Dedifferentiated amniotic fluid mesenchymal stem cell (primary cell): ENCODE measurements at regions not wholly inside any gene's neighbourhood (a gene's known extent, or its start where the extent isn't known, plus 50 kb on each side); places are given as distances from the start of the nearest gene placed in this dataset.
A peak's percentile ranks its signal among the peaks of the same experiment; 100 is the strongest.

Experiments used
- DNase-seq: peaks from one replicate; pipeline ENCODE4 v3.0.0-alpha.2; 2016; ENCODE audit errors: extremely low spot score

DNA sequence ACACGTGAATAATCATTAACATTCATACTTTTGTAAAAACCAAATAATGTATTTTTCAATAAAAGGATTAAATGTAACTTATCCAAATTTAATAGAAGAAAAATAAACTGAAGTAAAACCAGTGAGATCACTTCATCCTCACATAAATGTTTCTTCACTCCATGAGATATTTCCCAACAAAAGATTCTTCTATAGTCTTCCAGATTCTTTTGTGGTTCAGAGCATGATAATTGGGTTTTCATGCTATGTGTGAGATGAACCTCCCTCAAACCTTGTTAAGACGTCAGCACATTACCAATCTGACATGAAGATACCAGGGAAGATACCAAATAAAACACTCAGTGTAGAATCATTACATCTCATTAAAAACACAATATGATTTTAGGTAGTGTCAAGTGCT, 62.9 kb upstream of the OXGR1 start:
- DNase-seq: no peak

DNA sequence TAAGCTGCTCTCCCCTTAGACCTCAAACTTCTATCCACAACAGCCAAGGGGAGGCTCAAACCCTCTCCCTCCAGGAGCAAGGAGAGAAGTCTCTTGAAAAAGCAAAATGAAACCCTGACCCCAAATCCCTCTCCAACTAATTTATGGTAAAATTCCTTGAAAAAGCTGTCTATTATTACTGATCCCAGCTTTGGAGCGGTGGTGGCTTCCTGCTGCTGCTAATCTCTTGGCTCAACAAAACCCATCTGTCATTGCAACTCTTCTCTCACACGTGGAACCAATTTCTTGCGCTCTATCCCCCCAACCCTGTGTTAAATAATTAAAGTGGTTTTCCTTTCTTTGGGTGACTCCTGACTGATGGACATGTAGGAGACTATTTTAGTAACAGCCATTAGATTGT, 64.1 kb upstream of the OXGR1 start:
- DNase-seq: no peak

DNA sequence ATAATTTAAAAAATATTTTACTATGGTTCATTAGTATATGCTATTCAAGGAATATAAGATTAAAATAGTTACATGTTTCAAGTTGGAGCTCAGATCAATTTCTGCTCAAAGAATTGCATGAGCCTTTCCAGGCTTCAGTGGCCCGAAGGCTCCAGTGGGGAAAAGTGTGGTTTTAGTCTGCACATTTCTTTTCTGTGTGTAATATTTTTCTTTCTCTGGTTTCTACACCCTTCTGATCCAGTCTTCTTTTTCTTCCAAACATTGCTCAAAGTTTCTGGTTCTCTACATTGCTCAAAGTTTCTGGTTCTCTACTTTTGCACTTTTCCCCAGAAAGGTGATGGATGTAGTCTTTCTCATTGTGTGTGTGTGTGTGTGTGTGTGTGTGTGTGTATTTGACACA, 64.7 kb upstream of the OXGR1 start:
- DNase-seq: peak; percentile 55

DNA sequence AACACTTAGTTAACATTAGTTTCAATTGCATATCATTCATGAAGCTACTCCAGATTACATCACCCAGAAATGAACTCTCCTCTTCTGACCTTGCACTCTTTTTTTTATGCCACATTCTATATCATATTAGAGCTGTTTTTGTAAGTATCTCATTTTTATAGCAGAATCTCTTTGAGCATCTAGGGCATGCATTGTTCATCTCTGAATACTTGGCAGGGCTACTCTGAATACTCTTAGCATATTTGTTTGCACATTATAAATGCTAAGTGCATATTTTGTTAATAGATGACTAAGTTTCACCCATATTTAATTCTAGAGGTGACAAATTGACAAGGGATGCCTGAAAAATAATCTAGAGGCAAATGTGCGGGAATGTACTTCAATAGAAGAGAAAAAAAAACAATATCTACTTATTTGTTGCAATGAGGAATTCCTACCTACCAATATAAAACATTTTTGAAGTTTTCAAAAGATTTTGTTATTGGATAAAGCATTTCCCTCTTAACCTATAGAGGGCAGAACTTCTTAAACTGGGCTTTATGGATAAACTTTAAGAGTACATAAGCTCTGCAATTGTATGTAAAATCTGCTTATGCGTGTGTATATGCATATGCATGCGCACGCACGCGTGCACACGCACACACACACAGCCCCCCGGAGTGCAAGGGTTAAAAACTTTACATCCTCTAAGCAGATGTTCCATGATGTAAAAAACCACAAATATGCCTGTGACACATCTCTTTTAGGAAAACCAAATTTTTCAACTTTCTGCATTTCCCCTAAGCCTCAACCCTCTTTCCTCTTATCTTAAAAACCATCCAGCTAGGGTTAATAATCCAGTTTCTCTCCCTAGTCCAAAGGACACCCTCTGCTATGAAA, 73.0 kb upstream of the OXGR1 start:
- DNase-seq: no peak

DNA sequence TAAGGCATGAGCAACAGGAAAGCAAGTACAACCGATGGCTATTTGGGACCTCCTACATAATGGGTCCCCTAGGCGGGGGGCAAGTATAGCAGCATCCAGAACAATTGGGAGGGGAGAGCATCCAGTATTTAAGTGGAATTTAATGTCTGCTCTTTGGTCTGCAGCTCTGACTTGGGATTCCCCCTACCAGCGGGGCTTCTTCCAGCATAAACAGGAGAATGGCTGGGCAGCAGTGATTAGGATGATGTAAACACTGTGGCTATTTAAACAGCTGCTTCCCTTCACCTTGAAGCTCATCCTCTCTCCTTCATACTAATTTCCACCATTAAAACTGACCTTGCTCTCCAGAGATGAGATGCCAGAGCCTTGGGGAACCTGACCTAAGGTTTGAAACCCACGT, 73.9 kb upstream of the OXGR1 start:
- no peak for DNase-seq

DNA sequence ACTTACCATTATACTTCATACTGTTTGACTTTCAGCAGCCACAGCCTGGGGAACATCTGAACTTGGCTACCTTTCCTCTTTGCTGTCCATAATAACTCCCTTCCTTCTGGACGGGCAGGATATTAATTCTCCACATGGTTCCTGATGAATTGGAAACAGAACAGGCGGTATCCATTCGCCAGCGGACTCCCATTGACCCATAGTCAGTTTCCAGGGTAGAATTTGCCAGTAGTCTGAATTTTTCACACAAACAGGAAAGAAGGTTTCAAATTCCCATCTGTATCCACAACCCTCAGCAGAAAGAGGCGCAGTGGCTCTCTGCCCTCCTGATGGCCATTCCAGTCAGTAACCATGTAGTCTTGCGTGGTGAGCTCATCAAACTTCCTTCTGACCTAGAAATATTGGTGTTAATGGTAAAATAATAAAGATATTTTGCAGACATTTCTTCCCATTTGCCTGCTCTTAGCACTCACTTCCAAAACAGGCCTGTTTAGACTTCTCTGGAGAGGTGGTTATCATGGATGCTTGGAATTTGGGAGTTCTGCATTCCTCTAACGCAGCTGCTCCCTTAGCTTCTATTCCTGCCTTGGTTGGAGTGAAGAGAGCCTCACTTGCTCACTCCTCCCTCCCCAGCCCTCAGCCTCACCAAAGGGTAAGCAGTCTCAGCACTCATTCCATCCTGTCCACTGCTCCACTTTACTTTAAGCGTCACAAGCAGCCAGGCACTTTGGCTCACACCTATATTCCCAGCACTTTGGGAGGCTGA, 75.0 kb upstream of the OXGR1 start:
- DNase-seq: no peak

DNA sequence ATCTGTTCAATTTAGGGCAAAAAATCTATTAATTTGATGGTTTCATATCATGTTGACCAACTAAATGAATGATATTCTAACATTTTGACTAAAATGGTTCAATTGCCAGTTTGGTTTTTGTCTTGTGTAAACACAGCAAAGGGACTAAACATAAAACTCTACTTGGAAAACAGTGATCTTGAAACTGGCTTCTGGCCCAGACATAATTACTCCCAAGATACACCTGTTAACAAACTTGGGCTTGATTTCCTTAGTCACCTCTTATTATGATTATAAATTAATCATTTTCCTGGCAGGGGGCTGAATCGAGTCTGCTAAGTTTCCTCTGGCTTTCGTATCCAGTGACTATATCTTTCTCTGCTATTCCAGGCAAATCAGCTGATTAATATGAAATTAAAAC, 78.0 kb upstream of the OXGR1 start:
- no peak for DNase-seq

DNA sequence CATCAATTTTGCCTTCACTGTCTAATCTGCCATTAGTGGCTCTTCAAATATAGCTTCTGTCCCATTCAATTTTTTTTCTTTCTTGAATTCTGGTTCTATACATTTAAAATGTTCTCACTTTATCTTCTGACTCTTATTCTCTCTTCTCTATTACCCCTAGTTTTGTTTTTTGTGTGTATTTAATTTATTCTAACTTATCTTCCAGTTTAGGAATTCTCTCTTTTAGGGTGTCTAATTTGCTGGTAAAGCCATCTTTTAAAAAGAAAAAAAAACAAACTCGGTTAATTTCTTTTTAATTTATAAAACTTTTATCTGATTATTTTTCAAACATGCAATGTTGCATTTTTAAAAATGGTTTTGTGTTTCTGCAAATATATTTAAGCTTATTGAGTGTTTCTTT, 80.3 kb upstream of the OXGR1 start:
- no peak for DNase-seq

DNA sequence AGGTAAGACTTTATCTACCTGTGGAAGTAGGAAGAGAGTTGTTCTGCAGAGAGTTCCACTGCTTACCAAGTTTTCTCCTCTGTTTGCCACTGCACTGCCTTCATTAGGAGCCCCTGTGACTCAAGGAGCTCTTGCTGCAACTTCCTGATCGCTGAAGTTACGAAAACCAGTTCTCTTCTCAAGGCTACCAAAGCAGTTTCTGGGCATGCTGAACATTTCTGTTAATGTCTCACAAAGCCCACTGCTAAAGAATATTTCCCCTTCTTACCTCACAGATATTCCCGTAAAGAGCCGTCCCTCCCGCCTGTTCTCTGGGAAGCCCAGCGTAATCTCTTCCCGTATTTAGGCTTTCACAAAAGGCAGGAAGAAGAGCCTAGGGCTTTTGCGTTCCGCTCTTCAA, 82.6 kb upstream of the OXGR1 start:
- DNase-seq: no peak

DNA sequence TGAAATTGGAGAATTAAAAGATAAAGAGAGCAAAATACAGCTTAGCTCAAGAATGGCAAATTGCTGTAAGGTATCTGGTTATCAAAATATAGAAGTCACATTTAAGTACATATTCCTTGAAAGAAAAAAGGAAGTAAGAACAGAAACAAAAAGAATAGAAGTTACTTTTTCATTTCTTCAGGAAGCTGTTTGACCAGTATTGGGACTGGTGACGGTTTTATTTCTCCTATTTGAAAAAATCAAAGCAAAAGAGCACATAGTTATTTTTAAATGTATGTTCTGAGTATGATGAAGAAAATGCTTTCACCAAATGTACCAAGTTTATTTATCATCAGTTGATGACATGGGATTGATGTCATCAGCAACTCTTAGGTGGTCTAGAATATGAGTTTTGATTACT, 83.1 kb upstream of the OXGR1 start:
- DNase-seq: no peak

DNA sequence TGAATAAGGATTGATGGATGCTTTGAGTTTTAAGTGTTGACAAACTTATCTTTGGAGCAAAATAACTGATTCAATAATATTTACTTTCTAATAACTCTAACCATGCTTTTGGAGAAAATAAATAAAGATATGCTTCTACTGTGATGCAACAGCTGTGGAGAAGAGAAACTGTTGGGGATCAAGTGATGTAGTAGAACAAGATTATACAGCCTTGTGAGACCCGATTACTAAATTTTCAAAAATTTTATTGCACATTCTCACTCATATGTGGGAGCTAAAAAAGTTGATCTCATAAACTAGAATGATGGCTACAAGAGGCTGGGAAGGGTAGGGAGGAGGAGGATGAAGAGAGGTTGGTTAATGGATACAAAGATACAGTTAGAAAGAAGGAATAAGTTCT, 85.5 kb upstream of the OXGR1 start:
- DNase-seq: no peak

DNA sequence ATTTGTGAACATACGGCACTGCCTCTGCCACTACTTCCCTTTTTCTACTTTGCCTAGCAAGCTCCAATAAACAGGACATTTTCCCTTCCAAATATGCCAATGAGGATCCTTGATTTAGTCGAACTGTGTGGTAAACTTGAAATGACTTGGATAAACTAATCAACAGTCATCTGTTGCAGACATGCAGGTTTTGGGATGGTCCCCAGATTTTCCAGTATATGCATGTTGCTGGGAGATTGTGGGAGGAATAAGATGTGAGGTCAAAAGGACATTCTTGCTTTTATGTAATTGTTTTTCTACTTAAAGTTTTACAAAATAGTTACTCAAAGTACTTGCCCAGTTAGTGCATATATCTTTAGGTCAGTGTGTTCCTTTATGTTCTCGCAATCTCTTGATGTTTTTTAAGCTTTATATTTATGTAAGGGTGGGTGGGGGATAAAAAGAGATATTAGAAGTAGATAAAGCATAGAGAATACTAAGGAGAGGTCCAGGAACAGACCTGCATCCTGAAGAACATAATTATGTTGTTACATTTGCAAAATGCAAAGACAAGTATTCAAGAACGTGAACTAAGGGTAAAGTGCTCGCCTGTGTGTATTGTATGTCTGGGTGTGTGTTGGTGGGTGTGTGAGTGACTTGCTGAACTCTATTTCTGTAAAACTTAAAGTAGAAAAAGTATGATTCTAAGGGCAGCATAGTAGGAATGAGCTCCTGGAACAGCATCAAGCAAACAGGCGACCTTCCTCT, 88.4 kb upstream of the OXGR1 start:
- DNase-seq: no peak

DNA sequence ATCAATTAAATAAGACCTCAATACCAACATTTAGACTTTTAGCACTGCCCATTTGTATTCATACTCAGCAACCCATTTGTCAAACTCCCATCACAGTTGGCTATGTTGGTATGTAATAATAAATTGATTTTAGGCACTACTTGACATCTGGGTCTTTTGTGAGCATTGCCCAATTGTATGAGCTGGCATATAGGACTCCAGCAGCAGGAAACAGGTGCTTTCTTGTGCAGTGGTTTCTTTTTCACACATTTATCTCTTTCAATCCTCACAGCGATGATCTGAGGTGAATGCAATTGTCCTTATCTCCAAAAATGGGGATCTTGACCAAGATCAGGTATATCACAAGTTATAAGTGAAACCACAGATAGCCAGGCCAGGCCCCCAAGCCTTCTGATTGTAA, 96.9 kb upstream of the OXGR1 start:
- no peak for DNase-seq

DNA sequence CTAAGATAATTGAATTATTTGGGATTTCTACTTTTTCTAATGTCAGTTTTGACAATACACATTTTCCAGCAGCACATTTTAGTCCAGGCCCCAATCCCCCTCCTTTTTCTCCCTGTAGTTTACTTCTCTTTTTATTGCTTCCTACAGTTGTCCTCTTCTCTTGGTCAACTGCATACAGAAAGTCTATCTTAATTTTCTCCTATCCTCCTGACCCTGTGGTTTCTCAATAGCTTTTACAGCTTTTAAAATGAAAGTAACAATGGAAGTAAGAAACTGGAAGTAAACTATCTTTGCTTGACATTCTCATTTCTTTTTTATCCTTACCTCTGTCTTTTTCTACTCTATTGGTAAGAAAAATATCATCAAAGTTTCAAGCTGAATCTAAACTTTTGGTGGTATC, 106.5 kb upstream of the OXGR1 start:
- no peak for DNase-seq

DNA sequence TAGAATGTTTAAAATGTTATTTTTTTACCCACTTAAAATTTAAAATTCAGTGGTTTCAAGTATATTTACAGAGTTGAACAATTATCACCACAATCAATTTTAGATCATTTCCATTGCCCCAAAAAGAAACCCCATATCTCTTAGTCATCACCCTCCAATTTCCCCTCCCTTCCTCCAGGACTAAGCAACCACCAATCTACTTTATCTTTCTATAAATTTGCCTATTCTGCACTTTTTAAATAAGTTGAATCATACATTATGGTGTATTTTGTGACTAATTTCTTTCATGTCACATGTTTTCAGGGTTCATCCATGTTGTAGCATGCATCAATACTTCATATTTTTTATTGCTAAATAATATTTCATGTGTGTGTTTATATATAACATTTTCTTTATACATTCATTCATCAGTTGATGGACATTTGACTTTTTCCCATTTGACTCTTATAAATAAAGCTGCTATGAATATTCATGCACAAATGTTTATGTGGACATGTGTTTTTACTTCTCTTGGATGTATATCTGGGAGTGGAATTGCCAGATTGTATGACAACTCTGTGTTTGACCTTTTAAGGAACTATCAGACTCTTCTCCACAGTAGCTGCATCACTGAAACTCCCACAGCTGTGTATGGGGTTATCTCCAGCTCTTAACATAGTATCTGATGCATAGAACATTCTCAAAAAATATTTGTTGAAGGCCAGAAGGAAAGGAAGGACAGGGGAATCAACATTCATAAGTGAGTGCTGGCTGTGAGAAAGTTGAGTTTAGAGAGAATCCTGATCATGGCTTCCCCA, 107.8 kb upstream of the OXGR1 start:
- no peak for DNase-seq

DNA sequence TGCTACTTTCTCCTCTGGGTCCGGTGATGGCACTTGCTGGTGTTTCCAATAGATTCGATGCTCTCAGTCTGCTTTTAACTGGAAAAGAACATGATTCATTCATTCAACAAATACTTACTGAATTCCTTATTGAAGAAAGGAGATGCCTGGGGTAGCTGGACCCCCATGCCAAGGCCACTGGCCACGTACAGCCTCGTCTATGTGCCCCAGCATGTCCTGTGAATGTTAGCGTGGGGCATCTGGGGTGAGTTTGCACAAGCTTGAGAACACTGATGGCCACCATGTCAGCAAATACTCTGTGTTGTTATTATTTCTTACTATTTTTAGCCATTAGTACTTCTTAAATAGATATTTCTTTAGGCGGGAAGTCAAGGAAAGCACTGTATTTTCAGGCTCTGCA, 112.0 kb upstream of the OXGR1 start:
- no peak for DNase-seq

DNA sequence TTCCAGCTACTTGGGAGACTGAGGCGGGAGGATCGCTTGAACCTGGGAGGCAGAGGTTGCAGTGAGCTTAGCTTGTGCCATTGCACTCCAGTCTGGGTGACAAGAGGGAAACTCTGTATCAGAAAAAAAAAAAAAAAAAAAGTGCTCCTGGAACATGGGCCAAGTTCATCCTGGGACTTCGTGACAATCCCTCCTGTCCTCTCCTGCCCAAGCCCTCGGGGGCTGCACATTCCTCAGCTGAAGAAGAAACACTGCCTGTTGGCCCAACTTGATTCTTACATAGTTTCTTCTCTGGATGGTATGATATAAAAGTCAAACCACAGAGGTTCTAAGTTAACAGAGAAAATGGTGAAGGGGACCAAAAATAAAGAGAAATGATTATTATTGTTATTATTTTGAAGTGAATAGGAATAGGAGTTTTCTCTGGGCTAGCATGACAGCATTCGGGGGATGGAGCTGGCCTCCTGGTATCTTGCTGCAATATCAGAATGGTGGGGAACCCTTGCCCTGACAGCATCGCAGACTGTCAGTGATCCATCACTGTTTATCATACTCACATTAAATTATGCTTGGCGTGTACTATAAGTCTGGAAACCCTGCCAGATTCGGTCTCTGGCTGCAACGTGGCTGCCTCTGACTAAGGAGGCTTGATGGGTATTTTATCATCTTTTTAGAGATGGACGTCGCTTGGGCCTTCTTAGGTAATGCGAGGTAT, 113.7 kb upstream of the OXGR1 start:
- DNase-seq: no peak

DNA sequence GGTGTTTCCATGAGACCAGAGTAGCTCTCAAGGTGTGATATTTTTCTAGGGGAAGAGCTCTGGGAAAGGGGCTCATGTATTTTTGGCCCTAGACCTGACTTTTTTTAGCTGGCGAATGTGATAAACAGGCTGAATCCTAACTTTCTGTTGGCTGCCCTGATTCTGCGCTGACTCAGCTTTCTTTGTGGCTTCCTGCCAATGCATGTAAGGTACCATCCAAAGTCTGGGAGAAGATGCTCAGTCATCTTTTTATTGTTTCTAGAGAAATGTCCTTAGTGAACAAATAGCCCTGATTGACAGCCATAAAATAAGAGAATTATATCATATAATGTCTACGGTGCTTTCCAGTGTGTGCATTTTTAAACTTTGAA, 113.6 kb upstream of the MBNL2 start:
- DNase-seq: no peak

DNA sequence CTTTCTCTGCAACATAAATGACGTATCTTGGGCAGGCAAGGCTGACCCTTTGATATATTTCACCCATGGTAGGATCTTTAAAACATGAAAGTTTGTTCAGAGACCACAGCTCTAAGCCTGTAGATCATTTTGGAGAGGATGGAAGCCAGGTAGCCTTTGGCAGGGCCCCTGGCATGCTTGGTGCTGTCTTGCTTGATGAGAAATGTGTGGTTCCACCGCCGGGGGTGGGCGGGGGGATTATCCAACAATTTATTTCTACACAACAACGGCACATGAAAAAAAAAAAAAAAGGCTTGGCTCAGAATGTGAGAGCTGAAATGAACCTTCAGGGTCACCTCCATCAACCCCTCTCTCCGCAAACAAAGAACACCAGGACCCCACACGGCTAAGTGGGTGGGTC, 112.9 kb upstream of the MBNL2 start:
- no peak for DNase-seq

DNA sequence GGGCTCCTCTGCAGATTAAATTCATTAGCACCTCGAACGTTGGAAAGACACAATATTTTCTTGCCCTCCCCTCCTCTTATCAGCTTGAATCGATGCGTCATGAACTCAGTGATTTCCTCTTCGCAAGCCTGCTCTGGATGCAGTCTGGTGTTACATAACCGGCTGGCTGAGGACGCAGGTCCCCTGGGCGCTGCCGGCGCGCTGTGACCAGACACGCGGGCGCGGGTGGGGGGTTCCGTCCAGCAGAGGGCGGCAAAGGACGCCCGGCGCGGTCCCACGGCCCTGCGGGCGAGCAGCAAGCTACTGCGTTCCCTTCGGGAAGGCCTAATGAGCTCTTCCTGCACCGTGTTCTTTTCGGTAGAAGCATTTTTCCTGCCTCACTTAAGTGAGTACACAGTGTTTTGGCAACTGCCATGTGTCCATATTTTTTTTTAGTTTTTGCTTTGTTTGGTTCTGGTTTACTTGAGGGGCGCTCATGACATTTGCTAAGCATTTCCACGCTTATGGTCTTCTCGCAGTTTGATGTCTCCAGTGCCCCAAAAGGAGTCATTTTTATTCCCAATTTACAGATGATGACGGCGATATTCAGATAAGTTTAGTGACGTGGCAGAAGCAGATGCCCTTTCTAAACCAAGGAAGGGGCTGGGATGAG, 112.2 kb upstream of the MBNL2 start:
- DNase-seq: peak; percentile 65

DNA sequence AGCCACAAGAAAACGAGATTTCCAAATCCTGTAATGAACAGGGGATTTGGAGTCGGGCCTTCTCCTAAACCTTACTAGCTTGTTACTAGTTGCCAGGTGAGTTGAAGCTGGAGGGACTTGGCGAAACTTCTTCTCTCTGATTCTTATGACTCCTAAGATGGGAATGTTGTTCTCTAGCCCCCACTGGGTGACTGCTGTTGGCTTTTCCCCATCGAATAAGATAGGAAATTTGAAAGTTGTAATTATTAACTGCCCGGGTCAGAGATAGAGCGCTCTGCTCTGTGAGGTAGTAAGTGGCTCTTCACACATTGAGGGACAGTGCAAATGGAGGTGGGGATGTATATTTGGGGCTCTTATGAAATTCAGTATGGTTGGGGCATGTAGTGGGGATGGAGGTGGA, 111.2 kb upstream of the MBNL2 start:
- no peak for DNase-seq
